ENCODE measurements at regions not wholly inside any gene's neighbourhood (a gene's known extent, or its start where the extent isn't known, plus 50 kb on each side); places are given as distances from the start of the nearest gene placed in this dataset.

- TF ChIP-seq E2F4 (CRISPR knock-in tag; IDR thresholded peaks at IDR 0.05; ENCODE audit: borderline replicate concordance, low read depth): no peak
- TF ChIP-seq CDX4 (CRISPR knock-in tag; IDR thresholded peaks at IDR 0.05; ENCODE audit: borderline replicate concordance): no peak
- TF ChIP-seq STAT6 (CRISPR knock-in tag; conservative IDR thresholded peaks at IDR 0.05; ENCODE audit: low read depth): no peak
- no peak for TF ChIP-seq ATF2 (CRISPR knock-in tag; IDR thresholded peaks at IDR 0.05; ENCODE audit: borderline replicate concordance, low read depth)
- TF ChIP-seq RORB (CRISPR knock-in tag; IDR thresholded peaks at IDR 0.05): no peak
Observed at GRCh38 chr5:87184605-87185004, 83.1 kb upstream of the RASA1 start (continued).

- Mint-ChIP-seq H3K27me3 (ENCODE audit: low read depth) (no peaks in the 10 kb centered on the region), H3K9me3 (no peaks in the 10 kb centered on the region), H3K36me3 (no peaks in the 10 kb centered on the region), H3K27ac (no peak overlapping the region), H3K4me3 (no peak overlapping the region), H3K4me1 (no peaks in the 10 kb centered on the region)
- no peak for DNase-seq (ENCODE audit: low spot score)
- ChIA-PET CTCF (no interaction called here), POLR2A (no interaction called here)
- no peak for ATAC-seq
- TF ChIP-seq TEAD4 (CRISPR knock-in tag; IDR thresholded peaks at IDR 0.05): no peak
- no peak for TF ChIP-seq ARID4B (CRISPR knock-in tag; IDR thresholded peaks at IDR 0.05; ENCODE audit: borderline replicate concordance)
- no peak for TF ChIP-seq CREM (CRISPR knock-in tag; IDR thresholded peaks at IDR 0.05)
- no peak for TF ChIP-seq HMGXB4 (CRISPR knock-in tag; IDR thresholded peaks at IDR 0.05)
- TF ChIP-seq HMGA2 (CRISPR knock-in tag; IDR thresholded peaks at IDR 0.05): no peak
- no peak for TF ChIP-seq ZNF121 (CRISPR knock-in tag; IDR thresholded peaks at IDR 0.05)
- no peak for TF ChIP-seq E2F1 (CRISPR knock-in tag; IDR thresholded peaks at IDR 0.05)
- TF ChIP-seq CREB1 (CRISPR knock-in tag; IDR thresholded peaks at IDR 0.05): no peak
- no peak for TF ChIP-seq RELA (CRISPR knock-in tag; IDR thresholded peaks at IDR 0.05; ENCODE audit: borderline replicate concordance)
- no peak for TF ChIP-seq ERG (CRISPR knock-in tag; IDR thresholded peaks at IDR 0.05)
- no peak for TF ChIP-seq GTF2I (CRISPR knock-in tag; conservative IDR thresholded peaks at IDR 0.05)
- no peak for TF ChIP-seq NFYB (CRISPR knock-in tag; conservative IDR thresholded peaks at IDR 0.05; ENCODE audit: low read depth)
- no peak for TF ChIP-seq TP53 (CRISPR knock-in tag; IDR thresholded peaks at IDR 0.05)
- no peak for TF ChIP-seq ZNF512 (CRISPR knock-in tag; IDR thresholded peaks at IDR 0.05; ENCODE audit: borderline replicate concordance)
- TF ChIP-seq JAZF1 (CRISPR knock-in tag; IDR thresholded peaks at IDR 0.05): no peak
- TF ChIP-seq SMAD3 (CRISPR knock-in tag; IDR thresholded peaks at IDR 0.05; ENCODE audit: borderline replicate concordance): no peak
Observed at GRCh38 chr5:87185838-87186237, 81.8 kb upstream of the RASA1 start.
